HG03354 (cell line): ENCODE measurements at regions not wholly inside any gene's neighbourhood (a gene's known extent, or its start where the extent isn't known, plus 50 kb on each side); places are given as distances from the start of the nearest gene placed in this dataset.
"Not testable (repeated sequence)": the region's sequence is repeated elsewhere in the genome, so short reads cannot be mapped to it uniquely, and the experiment has no call there.

Experiments
- ATAC-seq: cut with Tn5 transposase; IDR thresholded peaks from one replicate; pipeline ENCODE4 v1.9.1; 2021; ENCODE audit warnings: mild to moderate bottlenecking; ENCODE audit not compliant: unreplicated experiment, poor library complexity, severe bottlenecking

GRCh38 chr5:28329176-28329575 is 1290.8 kb upstream of the CDH9 start:
- no peak for ATAC-seq

GRCh38 chr5:28328681-28329080 is 1290.3 kb upstream of the CDH9 start:
- no peak for ATAC-seq

- ATAC-seq = no peak
These were observed 1285.8 kb upstream of the CDH9 start for GRCh38 chr5:28324174-28324573.

- no peak for ATAC-seq
These were observed 1275.6 kb upstream of the CDH9 start for GRCh38 chr5:28313953-28314352.

- no peak for ATAC-seq
These were observed 1275.0 kb upstream of the CDH9 start for GRCh38 chr5:28313321-28313951.

- ATAC-seq = no peak
These were observed 1272.3 kb upstream of the CDH9 start for GRCh38 chr5:28310696-28311095.

GRCh38 chr5:28305891-28306290 is 1267.5 kb upstream of the CDH9 start:
- ATAC-seq = no peak

GRCh38 chr5:28301712-28302111 is 1263.3 kb upstream of the CDH9 start:
- no peak for ATAC-seq

GRCh38 chr5:28296254-28297013 is 1258.0 kb upstream of the CDH9 start:
- no peak for ATAC-seq

GRCh38 chr5:28287021-28287420 is 1248.6 kb upstream of the CDH9 start:
- not testable (repeated sequence) for ATAC-seq

GRCh38 chr5:28286566-28286965 is 1248.2 kb upstream of the CDH9 start:
- no peak for ATAC-seq

GRCh38 chr5:28284788-28285187 is 1246.4 kb upstream of the CDH9 start:
- no peak for ATAC-seq

GRCh38 chr5:28281351-28281750 is 1243.0 kb upstream of the CDH9 start:
- no peak for ATAC-seq

- no peak for ATAC-seq
These were observed 1237.5 kb upstream of the CDH9 start for GRCh38 chr5:28275931-28276330.

GRCh38 chr5:28269978-28270377 is 1231.6 kb upstream of the CDH9 start:
- no peak for ATAC-seq

- ATAC-seq = no peak
These were observed 1227.5 kb upstream of the CDH9 start for GRCh38 chr5:28265877-28266276.

GRCh38 chr5:28254846-28255245 is 1216.5 kb upstream of the CDH9 start:
- ATAC-seq = no peak

- ATAC-seq = no peak
These were observed 1215.0 kb upstream of the CDH9 start for GRCh38 chr5:28253431-28253830.

- ATAC-seq = no peak
These were observed 1211.5 kb upstream of the CDH9 start for GRCh38 chr5:28249771-28250415.

GRCh38 chr5:28234356-28234968 is 1196.1 kb upstream of the CDH9 start:
- ATAC-seq = no peak

- no peak for ATAC-seq
These were observed 1188.0 kb upstream of the CDH9 start for GRCh38 chr5:28226407-28226806.
